CD4-positive, alpha-beta T cell (primary cell): ENCODE measurements at regions not wholly inside any gene's neighbourhood (a gene's known extent, or its start where the extent isn't known, plus 50 kb on each side); places are given as distances from the start of the nearest gene placed in this dataset.

Source experiments
- ATAC-seq: fragments of 200-7000 bp; cut with Tn5 transposase; one replicate; pipeline ENCODE4 v1.10.0; 2022; ENCODE audit warnings: mild to moderate bottlenecking; ENCODE audit not compliant: poor library complexity
- CTCF ChIA-PET: fragments of 350-600 bp; sonication (Branson Sonifier 250); formaldehyde crosslinking; loops from one replicate; lab custom pipeline; 2021; ENCODE audit warnings: antibody characterized with exemption, inconsistent platforms; lab: Charles Lee
- POLR2A ChIA-PET: fragments of 350-600 bp; sonication (Branson Sonifier 250); formaldehyde crosslinking; loops from one replicate; lab custom pipeline; 2021; ENCODE audit warnings: antibody characterized with exemption, inconsistent platforms; lab: Charles Lee
- DNase-seq, 14 experiments: peaks; one replicate each; pipeline ENCODE4 v3.0.0-alpha.2; 2013 to 2020; ENCODE audit warnings: mixed read lengths in 2 of 14
- H3K27ac ChIP-seq, 2 donors: one replicate each; pipeline versions ENCODE4 v1.5.1 to v1.7.0; 2013; ENCODE audit warnings: low read length in 2 of 2, low read depth in 1 of 2, mild to moderate bottlenecking in 1 of 2
- H3K27me3 ChIP-seq, 2 experiments: 1 replicate in 1 of 2; 2 replicates in 1 of 2; pipeline versions ENCODE4 v1.6.1 to v1.7.0; 2013; ENCODE audit warnings: low read length in 2 of 2, control low read depth in 1 of 2, mild to moderate bottlenecking in 1 of 2, moderate library complexity in 1 of 2; ENCODE audit not compliant: insufficient read depth in 2 of 2, control insufficient read depth in 1 of 2
- H3K36me3 ChIP-seq: one replicate; pipeline ENCODE4 v1.6.1; 2013; ENCODE audit warnings: low read length, control low read depth; ENCODE audit not compliant: insufficient read depth
- H3K4me1 ChIP-seq: one replicate; pipeline ENCODE4 v1.6.1; 2013; ENCODE audit warnings: low read length, control low read depth; ENCODE audit not compliant: insufficient read depth
- H3K4me3 ChIP-seq: one replicate; pipeline ENCODE4 v1.5.1; 2013; ENCODE audit warnings: mild to moderate bottlenecking, low read length, moderate library complexity
- H3K9me3 ChIP-seq, 2 experiments: 1 replicate in 1 of 2; 2 replicates in 1 of 2; pipeline versions ENCODE4 v1.6.1 to v1.7.0; 2013; ENCODE audit warnings: low read length in 2 of 2, mild to moderate bottlenecking in 2 of 2, control low read depth in 1 of 2, moderate library complexity in 1 of 2; ENCODE audit not compliant: control insufficient read depth in 1 of 2, insufficient read depth in 1 of 2
- H3K27ac Mint-ChIP-seq: one replicate; pipeline ENCODE4 v1.8.0; 2020; ENCODE audit warnings: mixed read lengths
- H3K27me3 Mint-ChIP-seq: one replicate; pipeline ENCODE4 v1.8.0; 2021; ENCODE audit warnings: mixed read lengths
- H3K36me3 Mint-ChIP-seq: one replicate; pipeline ENCODE4 v1.8.0; 2021; ENCODE audit warnings: low read depth, mixed read lengths
- H3K4me1 Mint-ChIP-seq: one replicate; pipeline ENCODE4 v1.8.0; 2021; ENCODE audit warnings: low read depth, mixed read lengths
- H3K4me3 Mint-ChIP-seq: one replicate; pipeline ENCODE4 v1.8.0; 2020; ENCODE audit warnings: mild to moderate bottlenecking, mixed read lengths
- H3K9me3 Mint-ChIP-seq: one replicate; pipeline ENCODE4 v1.8.0; 2020; ENCODE audit warnings: mixed read lengths
- intact Hi-C, 2 experiments: fragments of 100-400 bp; cut with DNase I in 1 of 2; cut with micrococcal nuclease in 1 of 2; formaldehyde crosslinking; loops; one replicate each; pipeline versions ENCODE4 v1.15.1 to v1.9.0; 2023 to 2025; cut with DNase I, micrococcal nuclease
- TF ChIP-seq, protein P1 (sequence below): fragments of 200-600 bp; IDR thresholded peaks from one replicate; pipeline ENCODE4 v1.8.0; 2022; ENCODE audit warnings: antibody characterized with exemption, mild to moderate bottlenecking

DNA sequence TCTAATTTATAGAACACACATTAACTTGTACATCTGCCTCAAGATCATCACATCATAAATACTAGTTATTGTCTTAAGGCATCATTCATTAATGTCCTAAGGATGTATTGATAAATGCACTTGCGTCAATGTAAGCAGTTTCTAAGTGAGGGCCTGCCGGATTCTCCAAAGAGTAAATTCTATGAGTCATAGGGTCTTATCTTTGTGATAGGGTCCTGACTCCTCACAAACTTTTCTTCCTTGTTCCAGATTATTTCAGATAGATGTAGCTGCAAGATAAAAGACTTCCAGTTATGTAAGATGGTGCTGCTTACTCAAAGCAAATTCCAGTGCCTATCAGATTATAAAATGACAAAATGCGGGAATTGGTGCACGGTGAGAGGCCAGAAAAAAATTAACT is 315.0 kb upstream of the SLC39A10 start:
- TF ChIP-seq, protein P1, sequence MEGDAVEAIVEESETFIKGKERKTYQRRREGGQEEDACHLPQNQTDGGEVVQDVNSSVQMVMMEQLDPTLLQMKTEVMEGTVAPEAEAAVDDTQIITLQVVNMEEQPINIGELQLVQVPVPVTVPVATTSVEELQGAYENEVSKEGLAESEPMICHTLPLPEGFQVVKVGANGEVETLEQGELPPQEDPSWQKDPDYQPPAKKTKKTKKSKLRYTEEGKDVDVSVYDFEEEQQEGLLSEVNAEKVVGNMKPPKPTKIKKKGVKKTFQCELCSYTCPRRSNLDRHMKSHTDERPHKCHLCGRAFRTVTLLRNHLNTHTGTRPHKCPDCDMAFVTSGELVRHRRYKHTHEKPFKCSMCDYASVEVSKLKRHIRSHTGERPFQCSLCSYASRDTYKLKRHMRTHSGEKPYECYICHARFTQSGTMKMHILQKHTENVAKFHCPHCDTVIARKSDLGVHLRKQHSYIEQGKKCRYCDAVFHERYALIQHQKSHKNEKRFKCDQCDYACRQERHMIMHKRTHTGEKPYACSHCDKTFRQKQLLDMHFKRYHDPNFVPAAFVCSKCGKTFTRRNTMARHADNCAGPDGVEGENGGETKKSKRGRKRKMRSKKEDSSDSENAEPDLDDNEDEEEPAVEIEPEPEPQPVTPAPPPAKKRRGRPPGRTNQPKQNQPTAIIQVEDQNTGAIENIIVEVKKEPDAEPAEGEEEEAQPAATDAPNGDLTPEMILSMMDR: no peak
- Mint-ChIP-seq H3K27me3 (no peaks in the 10 kb centered on the region), H3K9me3 (no peaks in the 10 kb centered on the region), H3K27ac (no peak overlapping the region), H3K4me1 (no peaks in the 10 kb centered on the region), H3K36me3 (no peaks in the 10 kb centered on the region), H3K4me3 (no peak overlapping the region)
- ChIA-PET POLR2A (no interaction called here), CTCF (no interaction called here)
- intact Hi-C loops: no loop called here
- H3K4me3 ChIP-seq: no peak overlapping the region
- no peaks in the 10 kb centered on the region for H3K27me3 ChIP-seq
- H3K4me1 ChIP-seq: no peaks in the 10 kb centered on the region
- ATAC-seq (no peak), DNase-seq (no peak)
- no peaks in the 10 kb centered on the region for H3K9me3 ChIP-seq
- H3K27ac ChIP-seq: no peak overlapping the region
- no peaks in the 10 kb centered on the region for H3K36me3 ChIP-seq

DNA sequence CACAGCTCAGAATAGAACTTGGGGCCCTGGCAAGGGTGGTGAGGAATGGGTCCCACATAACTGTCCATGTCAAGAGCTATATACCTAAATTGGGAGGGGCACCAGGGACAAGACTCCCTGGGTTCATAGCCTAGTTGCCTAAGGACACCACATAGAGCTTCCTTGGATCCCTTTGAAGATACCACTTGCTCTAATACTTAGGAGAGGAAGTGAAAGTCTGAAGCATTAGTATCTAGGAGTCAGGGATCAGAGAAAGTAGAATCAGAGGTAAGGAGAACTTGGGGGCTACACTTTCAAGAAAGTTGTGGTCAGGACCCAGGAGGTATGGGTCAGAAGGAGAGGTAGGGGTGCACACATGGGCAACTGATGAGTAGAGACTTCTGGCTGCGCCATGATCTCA is 318.2 kb upstream of the SLC39A10 start:
- H3K27me3 ChIP-seq: no peaks in the 10 kb centered on the region
- H3K4me1 ChIP-seq: no peaks in the 10 kb centered on the region
- intact Hi-C loops: no loop called here
- H3K36me3 Mint-ChIP-seq: no peaks in the 10 kb centered on the region
- ChIA-PET POLR2A (no interaction called here), CTCF (no interaction called here)
- no peak overlapping the region for H3K4me3 Mint-ChIP-seq
- H3K9me3 ChIP-seq: no peaks in the 10 kb centered on the region
- peaks cover 3% of the 10 kb centered on the region for H3K9me3 Mint-ChIP-seq
- DNase-seq (no peak), ATAC-seq (no peak)
- TF ChIP-seq, protein P1: no peak
- no peak overlapping the region for H3K27ac Mint-ChIP-seq
- no peak overlapping the region for H3K27ac ChIP-seq
- H3K4me3 ChIP-seq: no peak overlapping the region
- H3K36me3 ChIP-seq: no peaks in the 10 kb centered on the region
- H3K4me1 Mint-ChIP-seq: no peaks in the 10 kb centered on the region
- no peaks in the 10 kb centered on the region for H3K27me3 Mint-ChIP-seq

DNA sequence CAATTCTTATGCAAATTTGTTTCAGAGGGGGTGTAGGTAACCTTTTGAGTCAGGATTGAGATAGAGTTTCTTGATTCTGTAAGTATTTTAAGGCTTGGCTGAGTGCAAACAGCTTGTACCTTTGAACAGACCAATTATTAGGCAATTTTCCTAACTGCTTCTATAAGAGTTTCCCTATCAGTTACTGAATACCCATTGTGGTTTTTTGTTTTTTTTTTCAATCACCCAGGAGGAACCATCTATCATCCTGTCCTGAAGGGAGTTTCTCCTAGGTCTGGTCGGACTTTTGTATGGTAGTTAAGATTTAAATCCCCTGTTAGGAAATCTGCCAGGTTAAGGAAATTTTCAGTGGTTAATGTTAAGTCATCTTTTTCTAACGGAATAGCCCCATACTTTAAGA is 319.4 kb upstream of the SLC39A10 start:
- Histone ChIP-seq H3K4me3 (no peak overlapping the region), H3K36me3 (no peaks in the 10 kb centered on the region), H3K9me3 (no peaks in the 10 kb centered on the region), H3K27ac (no peak overlapping the region), H3K27me3 (no peaks in the 10 kb centered on the region), H3K4me1 (no peaks in the 10 kb centered on the region)
- DNase-seq (no peak), ATAC-seq (no peak)
- Mint-ChIP-seq H3K9me3 (peaks cover 4% of the 10 kb centered on the region), H3K36me3 (no peaks in the 10 kb centered on the region), H3K27ac (no peak overlapping the region), H3K27me3 (no peaks in the 10 kb centered on the region), H3K4me3 (no peak overlapping the region), H3K4me1 (no peaks in the 10 kb centered on the region)
- intact Hi-C loops: no loop called here
- TF ChIP-seq, protein P1: no peak
- CTCF ChIA-PET: no interaction called here
- POLR2A ChIA-PET: no interaction called here
